ENCODE measurements at regions not wholly inside any gene's neighbourhood (a gene's known extent, or its start where the extent isn't known, plus 50 kb on each side); places are given as distances from the start of the nearest gene placed in this dataset.

DNA sequence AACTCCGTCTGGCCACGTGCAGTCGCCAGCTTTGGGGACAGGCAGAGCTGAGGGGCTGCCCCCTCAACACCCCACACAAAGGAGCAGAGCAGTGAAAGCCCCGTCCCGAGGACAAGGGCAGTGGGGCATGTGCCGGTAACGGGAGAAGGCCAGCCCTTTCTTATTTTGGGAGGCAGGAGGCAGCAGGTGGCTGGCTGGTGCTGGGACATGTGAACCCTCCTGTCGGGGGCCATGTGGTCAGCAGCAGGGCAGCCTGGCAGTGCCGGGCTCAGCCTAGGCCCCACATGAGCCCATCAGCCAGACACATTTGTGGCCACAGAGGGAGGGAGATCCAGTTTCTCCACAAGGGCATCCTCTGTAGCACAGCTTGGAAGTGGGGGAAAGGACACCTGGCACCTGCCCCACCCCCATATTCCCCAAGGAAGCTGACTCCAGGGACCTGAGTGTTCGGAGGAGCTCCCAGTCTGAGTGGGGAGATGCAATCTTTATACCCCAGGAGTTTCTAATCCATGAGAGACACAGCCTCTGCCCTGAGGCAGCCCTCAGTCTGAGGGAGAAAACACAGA lies 137.6 kb downstream of the MRPL14 start:
- no peak for FAIRE-seq
- in situ Hi-C loops (cut with HindIII; ENCODE audit: extremely low pct_ligation_motif_present, low pct_unique_long_range_greater_than_20kb): no loop called here
- TF ChIP-seq ZBTB14 (CRISPR knock-in tag; IDR thresholded peaks at IDR 0.05) (no peak), ATF4 (CRISPR knock-in tag; IDR thresholded peaks at IDR 0.05) (no peak), SATB2 (CRISPR knock-in tag; IDR thresholded peaks at IDR 0.05) (no peak), CEBPB (IDR thresholded peaks at IDR 0.05; ENCODE audit: borderline replicate concordance, low read depth, low read length) (no peak), IRX3 (CRISPR knock-in tag; IDR thresholded peaks at IDR 0.05; ENCODE audit: borderline replicate concordance, low read depth) (no peak), BCLAF1 (IDR thresholded peaks at IDR 0.05) (no peak), MEF2D (CRISPR knock-in tag; IDR thresholded peaks at IDR 0.05) (0 out of 2 replicates have a peak, but pooled peaks have one; percentile 23), ZNF800 (CRISPR knock-in tag; IDR thresholded peaks at IDR 0.05) (no peak), ZFP36L1 (CRISPR knock-in tag; IDR thresholded peaks at IDR 0.05) (no peak), MZF1 (CRISPR knock-in tag; IDR thresholded peaks at IDR 0.05; ENCODE audit: borderline replicate concordance) (0 out of 2 replicates have a peak, but pooled peaks have one; percentile 83), SPEN (CRISPR knock-in tag; IDR thresholded peaks at IDR 0.05; ENCODE audit: low read depth) (peak; percentile 60; the same call in 1 of the 2 replicates), ZBTB38 (CRISPR knock-in tag; IDR thresholded peaks at IDR 0.05) (no peak)
- TF ChIP-seq, protein P1, sequence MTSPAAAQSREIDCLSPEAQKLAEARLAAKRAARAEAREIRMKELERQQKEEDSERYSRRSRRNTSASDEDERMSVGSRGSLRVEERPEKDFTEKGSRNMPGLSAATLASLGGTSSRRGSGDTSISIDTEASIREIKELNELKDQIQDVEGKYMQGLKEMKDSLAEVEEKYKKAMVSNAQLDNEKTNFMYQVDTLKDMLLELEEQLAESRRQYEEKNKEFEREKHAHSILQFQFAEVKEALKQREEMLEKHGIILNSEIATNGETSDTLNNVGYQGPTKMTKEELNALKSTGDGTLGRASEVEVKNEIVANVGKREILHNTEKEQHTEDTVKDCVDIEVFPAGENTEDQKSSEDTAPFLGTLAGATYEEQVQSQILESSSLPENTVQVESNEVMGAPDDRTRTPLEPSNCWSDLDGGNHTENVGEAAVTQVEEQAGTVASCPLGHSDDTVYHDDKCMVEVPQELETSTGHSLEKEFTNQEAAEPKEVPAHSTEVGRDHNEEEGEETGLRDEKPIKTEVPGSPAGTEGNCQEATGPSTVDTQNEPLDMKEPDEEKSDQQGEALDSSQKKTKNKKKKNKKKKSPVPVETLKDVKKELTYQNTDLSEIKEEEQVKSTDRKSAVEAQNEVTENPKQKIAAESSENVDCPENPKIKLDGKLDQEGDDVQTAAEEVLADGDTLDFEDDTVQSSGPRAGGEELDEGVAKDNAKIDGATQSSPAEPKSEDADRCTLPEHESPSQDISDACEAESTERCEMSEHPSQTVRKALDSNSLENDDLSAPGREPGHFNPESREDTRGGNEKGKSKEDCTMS (CRISPR knock-in tag; conservative IDR thresholded peaks at IDR 0.05): no peak

More for the DNA sequence above, 137.6 kb downstream of the MRPL14 start:
- ChIA-PET POLR2A (interaction anchor here (0.8 to 2.3 kb wide), 5 partner anchors 31 to 219 kb away, joined by 3 to 9 read pairs (median 3); partner anchors contain the start of gene VEGFA), CTCF (ENCODE audit: low intra/inter-chr PET ratio, low total read pairs) (no interaction called here)
- H3K4me2 ChIP-seq (ENCODE audit: low read depth, low read length): peak overlapping the region; percentile 95
- 32% methylated on average over 7 of the region's 10 CpGs for WGBS (ENCODE audit: low lambda C conversion rate)
- intact Hi-C loops (cut with micrococcal nuclease; ENCODE audit: unreplicated experiment): loop anchor here (5.0 kb wide), 1 partner anchor 53 kb away; no protein-coding TSS in a partner anchor
- ATAC-seq (peak; percentile 7), DNase-seq (ENCODE audit: low spot score) (no peak)
- no peaks in the 10 kb centered on the region for H4K20me1 ChIP-seq (ENCODE audit: insufficient read depth, low read length)
- H3K4me1 ChIP-seq (ENCODE audit: insufficient read depth, low read length): peaks cover 93% of the 10 kb centered on the region
- H3K27me3 ChIP-seq (ENCODE audit: control insufficient read depth in 1 of 2, insufficient read depth in 2 of 2, low read length in 2 of 2): peaks cover 17 to 41% of the 10 kb centered on the region in 2 experiments; a peak in 4 of 5 replicates
- H2AFZ ChIP-seq (ENCODE audit: low read length): no peak overlapping the region
- H3K27ac ChIP-seq (ENCODE audit: extremely low read length, insufficient read depth, low read length): peak overlapping the region; percentile 62
- H3K4me3 ChIP-seq (replicated peaks in 1 of 3; ENCODE audit: insufficient read depth in 1 of 3, low read depth in 2 of 3, low read length in 3 of 3): peak overlapping the region; percentile 43 to 76 (median 55)
- H3K9me3 ChIP-seq (ENCODE audit: low read length): no peaks in the 10 kb centered on the region
- H3K9ac ChIP-seq (ENCODE audit: insufficient read depth, low read depth, low read length): peak overlapping the region; percentile 57
- no peaks in the 10 kb centered on the region for H3K79me2 ChIP-seq (ENCODE audit: insufficient read depth, low read length)
- BruUV-seq (replicated peaks): no TSS peak
- H3K36me3 ChIP-seq (replicated peaks in 1 of 2; ENCODE audit: control insufficient read depth in 1 of 2, insufficient read depth in 2 of 2, low read length in 2 of 2): no peaks in the 10 kb centered on the region
